Left forelimb (tissue), 1 donor: ENCODE measurements at regions not wholly inside any gene's neighbourhood (a gene's known extent, or its start where the extent isn't known, plus 50 kb on each side); places are given as distances from the start of the nearest gene placed in this dataset.
"Not testable (repeated sequence)": the region's sequence is repeated elsewhere in the genome, so short reads cannot be mapped to it uniquely, and the experiment has no call there.

Experiments
- DNase-seq: peaks from one replicate; pipeline ENCODE4 v3.0.0-alpha.2; 2018; ENCODE audit warnings: low spot score

- DNase-seq = no peak
Observed at GRCh38 chr9:38185647-38186403, 116.8 kb upstream of the SHB start.

- DNase-seq = no peak
Observed at GRCh38 chr9:38183994-38184568, 115.1 kb upstream of the SHB start.

- DNase-seq = no peak
Observed at GRCh38 chr9:38182321-38182720, 113.3 kb upstream of the SHB start.

GRCh38 chr9:38181866-38182265 is 112.8 kb upstream of the SHB start:
- DNase-seq = no peak

- DNase-seq = no peak
Observed at GRCh38 chr9:38181232-38181631, 112.2 kb upstream of the SHB start.

GRCh38 chr9:38180656-38181055 is 111.6 kb upstream of the SHB start:
- no peak for DNase-seq

- no peak for DNase-seq
Observed at GRCh38 chr9:38179965-38180364, 110.9 kb upstream of the SHB start.

GRCh38 chr9:38178237-38178636 is 109.2 kb upstream of the SHB start:
- DNase-seq = no peak

- no peak for DNase-seq
Observed at GRCh38 chr9:38177680-38178079, 108.7 kb upstream of the SHB start.

GRCh38 chr9:38176251-38176650 is 107.2 kb upstream of the SHB start:
- no peak for DNase-seq

- DNase-seq = no peak
Observed at GRCh38 chr9:38175423-38175822, 106.4 kb upstream of the SHB start.

- no peak for DNase-seq
Observed at GRCh38 chr9:38172586-38172985, 103.6 kb upstream of the SHB start.

GRCh38 chr9:38171926-38172325 is 102.9 kb upstream of the SHB start:
- DNase-seq = no peak

GRCh38 chr9:38171538-38171884 is 102.5 kb upstream of the SHB start:
- DNase-seq = no peak

GRCh38 chr9:38170763-38171537 is 101.9 kb upstream of the SHB start:
- not testable (repeated sequence) for DNase-seq

GRCh38 chr9:38170155-38170554 is 101.1 kb upstream of the SHB start:
- DNase-seq = not testable (repeated sequence)

- no peak for DNase-seq
Observed at GRCh38 chr9:38166501-38166900, 97.5 kb upstream of the SHB start.

- no peak for DNase-seq
Observed at GRCh38 chr9:38164659-38165221, 95.7 kb upstream of the SHB start.

GRCh38 chr9:38163518-38163917 is 94.5 kb upstream of the SHB start:
- DNase-seq = no peak

- no peak for DNase-seq
Observed at GRCh38 chr9:38162332-38163211, 93.5 kb upstream of the SHB start.

- no peak for DNase-seq
Observed at GRCh38 chr9:38160613-38161215, 91.7 kb upstream of the SHB start.

GRCh38 chr9:38159599-38159998 is 90.6 kb upstream of the SHB start:
- DNase-seq = no peak
